ENCODE measurements at regions not wholly inside any gene's neighbourhood (a gene's known extent, or its start where the extent isn't known, plus 50 kb on each side); places are given as distances from the start of the nearest gene placed in this dataset.
"Not testable (repeated sequence)": the region's sequence is repeated elsewhere in the genome, so short reads cannot be mapped to it uniquely, and the experiment has no call there.

DNA sequence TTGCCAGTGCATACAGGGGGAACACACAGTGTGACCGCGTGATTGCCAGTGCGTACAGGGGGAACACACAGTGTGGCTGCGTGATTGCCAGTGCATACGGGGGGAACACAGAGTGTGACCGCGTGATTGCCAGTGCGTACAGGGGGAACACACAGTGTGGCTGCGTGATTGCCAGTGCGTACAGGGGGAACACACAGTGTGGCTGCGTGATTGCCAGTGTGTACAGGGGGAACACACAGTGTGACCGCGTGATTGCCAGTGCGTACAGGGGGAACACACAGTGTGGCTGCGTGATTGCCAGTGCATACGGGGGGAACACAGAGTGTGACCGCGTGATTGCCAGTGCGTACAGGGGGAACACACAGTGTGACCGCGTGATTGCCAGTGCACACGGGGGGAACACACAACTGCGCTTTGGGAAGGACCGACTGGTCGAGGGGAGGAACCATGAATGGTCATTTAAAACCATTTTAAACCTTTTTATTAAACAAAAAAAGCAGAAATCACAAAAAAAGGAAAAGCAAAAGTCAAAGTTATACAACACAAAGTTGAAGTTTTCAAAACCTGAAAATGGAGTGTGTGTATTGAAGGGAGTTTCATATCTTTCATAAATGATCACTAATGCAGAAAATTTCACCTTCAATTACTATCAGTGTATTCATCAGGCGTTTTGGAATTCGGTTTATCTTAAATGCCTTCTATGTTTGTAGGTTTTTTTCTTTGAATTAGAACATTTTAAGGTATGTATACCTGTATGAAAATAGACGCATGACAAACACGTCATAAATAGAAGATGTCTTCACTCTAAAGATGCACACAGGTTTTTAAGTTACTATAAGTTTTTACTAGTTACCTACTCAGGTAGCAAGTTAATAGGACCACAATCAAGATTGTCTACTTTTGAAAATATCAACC, 141.0 kb downstream of the RTP5 start:
- DNase-seq = not testable (repeated sequence)

DNA sequence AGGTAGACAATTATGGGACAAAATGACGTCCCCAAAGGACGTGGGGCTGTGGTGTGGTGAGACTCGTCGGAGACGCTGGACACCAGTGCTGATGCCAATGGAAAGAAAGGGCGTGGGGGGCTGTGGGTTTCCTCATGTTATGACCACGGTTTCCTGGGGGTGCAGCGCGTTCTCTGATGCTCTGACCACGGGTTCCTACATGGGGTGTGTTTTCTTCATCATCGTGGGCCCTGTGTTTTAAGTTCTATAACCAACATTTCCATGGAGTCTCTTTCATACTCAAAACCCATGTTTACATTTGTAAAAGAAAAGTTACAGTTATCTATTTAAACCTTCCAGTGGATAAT, 141.6 kb downstream of the RTP5 start:
- peak; percentile 52 for DNase-seq

DNA sequence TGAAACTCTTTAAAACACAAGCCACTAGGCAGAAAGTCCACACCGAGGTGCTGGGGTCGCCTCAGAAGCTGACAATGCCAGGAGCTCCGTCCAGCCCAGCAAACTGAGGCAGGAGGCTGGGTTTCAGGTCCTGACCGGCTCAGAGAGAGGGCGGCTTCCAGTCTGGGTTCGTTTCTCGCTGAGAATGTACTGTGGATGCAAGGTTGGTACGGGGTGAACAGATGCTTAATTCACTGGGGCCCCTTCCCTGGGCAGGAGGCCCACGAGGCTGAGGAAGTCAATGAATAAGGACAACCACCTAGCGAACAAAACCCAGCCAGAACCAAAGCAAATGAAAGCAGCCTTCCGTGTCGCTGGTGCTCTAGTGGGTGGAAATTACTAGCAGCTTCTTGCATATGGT, 142.0 kb downstream of the RTP5 start:
- no peak for DNase-seq

DNA sequence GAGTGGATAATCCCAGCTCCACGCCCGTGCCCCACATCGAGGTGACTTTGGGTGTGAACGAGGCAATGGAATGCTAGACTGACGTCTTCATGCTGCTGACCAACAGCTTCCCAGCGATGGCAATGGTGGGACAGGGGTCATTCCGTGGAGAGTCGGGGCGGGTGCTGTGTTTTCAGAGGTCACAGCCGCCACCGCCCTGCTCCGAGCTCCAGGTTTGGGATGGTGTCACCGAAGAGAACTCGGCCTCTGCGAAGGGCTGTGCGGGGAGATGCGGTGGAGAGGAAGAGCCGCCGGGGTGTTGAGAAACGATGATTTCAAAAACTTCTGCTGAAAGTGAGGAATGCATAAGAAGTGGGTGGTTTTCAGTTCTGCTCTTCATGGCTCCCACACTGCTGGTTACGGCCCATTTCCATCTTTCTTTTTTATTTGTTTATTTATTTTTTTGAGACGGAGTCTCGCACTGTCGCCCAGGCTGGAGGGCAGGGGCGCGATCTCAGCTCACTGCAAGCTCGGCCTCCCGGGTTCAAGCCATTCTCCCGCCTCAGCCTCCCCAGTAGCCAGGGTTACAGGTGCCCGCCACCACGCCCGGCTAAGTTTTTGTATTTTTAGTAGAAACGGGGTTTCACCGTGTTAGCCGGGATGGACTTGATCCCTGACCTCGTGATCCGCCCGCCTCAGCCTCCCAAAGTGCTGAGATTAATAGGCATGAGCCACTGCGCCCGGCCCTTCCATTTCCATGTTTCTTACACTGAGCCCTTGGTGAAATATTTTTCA, 142.6 kb downstream of the RTP5 start:
- DNase-seq = no peak

DNA sequence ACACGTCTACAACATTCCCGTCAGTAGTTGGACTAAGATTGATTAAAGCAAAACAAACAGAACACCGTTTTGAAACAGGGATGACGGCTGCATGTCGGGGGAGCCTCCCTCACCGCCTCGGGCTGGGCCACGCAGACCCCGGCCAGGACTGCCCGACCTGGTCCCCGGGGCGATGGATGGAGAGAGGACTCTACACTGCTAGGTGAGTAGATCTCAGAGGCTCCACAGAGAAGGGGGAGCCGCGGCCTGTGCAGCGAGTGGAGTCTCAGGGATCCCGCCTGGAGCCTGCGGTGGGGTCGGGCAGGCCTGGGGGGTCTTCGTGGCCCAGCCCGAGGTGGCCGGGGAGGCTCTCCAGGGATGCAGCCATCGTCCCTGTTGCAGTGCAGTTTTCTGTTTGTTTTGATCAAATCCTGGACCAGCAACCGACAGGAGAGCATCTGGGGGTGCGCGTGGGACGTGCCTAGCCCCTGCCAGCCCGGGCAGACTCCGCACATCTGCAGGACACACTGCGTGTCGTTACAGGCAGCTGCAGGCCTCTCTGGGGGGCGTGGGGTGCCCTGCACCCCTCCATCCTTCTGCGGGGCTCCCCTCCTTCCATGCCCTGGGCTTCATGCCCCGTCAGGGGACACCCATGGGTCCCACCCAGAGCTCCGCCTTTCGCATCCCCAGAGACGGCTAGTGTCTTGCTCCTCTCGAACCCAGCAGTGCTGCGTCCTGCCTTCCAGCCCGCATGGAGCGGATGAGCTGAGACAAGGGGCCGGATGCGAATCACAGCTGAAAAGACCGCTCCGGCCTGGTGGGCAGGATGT, 143.6 kb downstream of the RTP5 start:
- no peak for DNase-seq

DNA sequence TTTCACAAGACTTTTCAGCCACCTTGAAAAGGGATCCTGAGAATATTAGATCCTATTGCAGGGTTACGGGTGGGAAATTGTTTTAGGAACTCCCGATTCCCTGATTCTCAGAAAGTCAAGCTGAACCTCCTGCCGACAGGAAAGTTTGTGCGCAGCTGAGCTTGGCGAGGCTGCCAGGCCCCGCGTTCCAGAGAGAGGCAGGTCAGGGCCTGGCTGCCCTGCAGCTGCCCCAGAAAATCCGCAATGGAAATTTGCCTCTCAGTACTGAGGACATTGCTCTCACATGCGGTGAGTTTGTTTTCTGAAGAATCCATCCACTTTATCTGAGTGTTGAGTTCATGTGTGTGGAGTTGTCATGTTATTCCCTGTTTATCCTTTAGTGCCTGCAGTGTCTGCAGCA, 144.2 kb downstream of the RTP5 start:
- DNase-seq = no peak

DNA sequence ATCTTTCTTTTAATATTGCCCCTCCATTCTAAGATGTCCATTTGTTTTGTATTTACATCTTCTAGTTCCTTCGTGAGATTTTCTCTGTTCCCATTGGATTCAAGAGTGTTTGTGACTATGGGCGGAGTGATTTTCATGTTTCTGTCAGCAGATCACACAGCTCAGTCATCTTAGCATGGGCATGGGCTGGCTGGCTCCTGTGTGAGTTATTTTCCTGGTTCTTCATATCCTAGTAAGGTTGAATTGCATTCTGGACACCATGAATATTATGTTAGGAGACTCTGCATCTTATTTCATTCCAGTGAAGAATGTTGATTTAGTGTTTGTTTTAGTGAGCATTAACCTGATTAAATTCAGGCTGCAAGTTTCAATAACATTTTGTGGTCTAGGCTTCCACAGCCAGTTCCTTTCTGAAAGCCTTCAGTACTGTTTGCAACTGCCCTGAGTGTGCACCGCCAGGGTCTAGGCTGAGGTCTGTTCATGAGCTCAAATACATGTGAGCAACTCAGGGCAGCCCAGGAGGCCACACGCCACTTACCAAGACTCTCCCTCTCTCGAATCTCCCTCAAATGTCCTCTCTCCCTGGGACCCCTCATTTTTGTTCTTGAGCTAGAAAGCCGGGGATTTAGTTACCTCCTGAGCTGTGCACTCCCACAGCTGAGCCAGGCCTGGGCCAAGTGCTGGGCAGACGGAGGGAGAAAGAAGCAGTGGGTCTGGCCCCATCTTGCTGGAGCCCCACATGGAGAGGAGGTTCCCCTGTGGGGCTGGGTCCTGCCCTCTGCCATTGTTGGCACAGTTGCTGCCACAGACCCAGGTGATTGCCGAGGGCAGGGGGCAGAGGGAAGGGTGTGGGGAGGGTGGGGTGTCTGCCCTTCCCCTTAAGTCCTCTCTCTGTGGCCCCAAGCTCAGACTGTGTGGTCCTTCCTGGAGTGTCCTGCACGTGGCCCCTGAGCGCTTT, 145.9 kb downstream of the RTP5 start:
- no peak for DNase-seq

DNA sequence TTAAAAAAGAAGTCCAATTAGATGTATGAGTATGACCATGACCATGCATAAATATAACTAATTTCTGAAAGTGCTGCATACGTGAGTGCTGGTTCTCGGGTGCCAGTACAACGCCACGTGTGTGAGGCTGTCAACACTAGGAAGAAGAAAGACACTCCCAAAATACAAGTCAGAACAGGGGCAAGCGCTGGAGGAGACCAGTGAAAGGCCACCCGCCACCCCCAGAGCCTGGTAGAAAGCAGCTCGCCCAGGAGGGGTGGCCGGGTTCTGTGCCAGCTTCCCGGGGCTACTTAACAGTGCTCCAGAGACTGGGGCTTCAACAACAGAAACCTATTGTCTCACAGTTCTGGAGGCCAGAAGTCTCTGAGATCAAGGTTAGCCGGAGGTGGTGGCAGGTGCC, 147.6 kb downstream of the RTP5 start:
- DNase-seq = no peak

- DNase-seq = not testable (repeated sequence)
These were observed 148.9 kb downstream of the RTP5 start for GRCh38 chr2:242018416-242018815.

DNA sequence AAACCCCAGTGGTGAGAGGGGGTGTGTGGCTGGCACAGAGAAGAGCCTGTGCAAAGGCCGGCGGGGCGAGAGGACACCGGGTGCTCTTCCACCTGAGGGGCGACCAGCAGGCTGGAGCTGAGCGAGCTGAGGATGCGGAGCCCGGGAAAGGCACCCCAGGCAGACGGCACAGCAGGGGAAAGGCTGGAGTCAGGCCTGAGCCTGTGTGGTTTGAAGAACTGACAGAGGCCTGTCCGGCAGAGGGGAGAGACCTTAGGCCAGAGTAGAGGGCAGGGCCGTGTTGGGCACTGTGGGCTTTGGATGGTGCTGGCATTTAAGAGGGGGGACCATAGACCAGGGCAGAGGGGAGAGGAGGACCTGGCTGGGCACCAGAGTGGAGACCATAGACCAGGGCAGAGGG, 149.8 kb downstream of the RTP5 start:
- no peak for DNase-seq

DNA sequence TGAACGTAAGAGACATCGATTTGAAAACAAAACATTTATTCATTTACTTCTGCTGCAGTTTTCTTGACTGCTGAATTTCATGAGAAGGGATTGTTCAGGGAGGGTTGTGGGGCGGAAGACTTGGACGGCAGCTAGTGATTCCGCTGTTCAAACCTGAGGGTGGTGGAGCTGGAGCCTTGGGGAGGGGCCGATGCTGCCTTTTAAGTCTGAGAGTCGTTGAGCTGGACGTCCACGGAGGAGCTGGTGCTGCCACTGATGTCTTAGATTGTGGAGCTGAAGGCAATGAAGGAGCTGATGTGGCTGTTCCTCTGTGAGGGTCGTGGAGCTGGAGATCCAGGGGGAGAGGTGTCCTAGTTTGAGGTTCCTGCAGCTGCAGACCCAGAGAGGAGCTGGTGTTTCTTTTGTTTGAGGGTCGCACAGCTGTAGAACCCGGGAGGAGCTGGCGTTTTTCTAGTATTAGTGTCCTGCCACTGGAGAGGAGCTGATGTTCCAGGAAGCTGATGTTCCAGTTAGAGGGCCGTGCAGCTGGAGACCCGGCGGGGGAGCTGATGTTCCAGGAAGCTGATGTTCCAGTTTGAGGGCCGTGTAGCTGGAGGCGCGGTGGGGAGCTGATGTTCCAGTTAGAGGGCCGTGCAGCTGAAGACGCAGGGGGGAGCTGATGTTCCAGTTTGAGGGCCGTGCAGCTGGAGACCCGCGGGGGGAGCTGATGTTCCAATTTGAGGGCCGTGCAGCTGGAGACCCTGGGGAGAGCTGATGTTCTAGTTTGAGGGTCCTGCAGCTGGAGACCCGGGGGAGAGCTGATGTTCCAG, 150.9 kb downstream of the RTP5 start:
- DNase-seq = no peak

GRCh38 chr2:242022550-242023290, 153.2 kb downstream of the RTP5 start:
- DNase-seq = no peak

GRCh38 chr2:242024751-242025355, 155.3 kb downstream of the RTP5 start:
- no peak for DNase-seq

GRCh38 chr2:242027676-242028450, 158.3 kb downstream of the RTP5 start:
- DNase-seq = no peak

DNA sequence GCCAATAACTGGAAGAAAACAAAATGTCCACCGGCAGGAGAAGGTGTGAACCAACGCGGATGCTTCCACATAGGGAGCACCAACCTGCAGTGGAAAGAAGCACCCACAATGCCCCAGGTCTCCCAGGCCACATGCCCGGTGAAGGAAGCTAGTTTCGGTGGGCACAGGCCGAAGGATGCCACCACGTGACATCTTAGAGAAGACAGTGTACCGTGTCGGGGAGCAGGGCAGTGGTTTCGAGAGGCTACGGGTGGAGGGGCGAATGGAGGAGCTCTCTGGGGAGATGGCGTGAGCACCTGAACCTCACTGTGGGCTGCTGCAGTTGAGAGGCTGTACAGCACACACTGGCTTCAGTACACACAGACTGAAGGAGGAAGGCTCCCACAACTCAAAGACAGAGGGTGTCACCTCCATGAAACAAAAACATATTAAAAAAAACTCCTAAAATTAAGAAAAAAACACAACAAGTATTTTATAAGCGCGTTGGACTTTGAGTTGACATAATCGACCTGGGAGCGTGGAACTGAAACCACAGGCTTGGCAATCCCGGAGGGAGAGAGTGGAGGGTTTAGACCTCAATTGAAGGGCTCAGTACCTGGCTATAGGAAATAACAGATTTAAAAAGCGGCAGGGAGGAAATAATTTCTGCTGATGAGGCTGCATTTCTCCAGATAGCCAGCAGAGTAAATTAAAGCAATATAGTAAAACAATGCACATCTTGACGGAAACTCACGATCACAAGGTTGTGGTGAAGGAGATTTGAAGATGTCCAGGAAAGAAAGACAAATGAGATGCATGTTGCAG, 160.1 kb downstream of the RTP5 start:
- DNase-seq = no peak

DNA sequence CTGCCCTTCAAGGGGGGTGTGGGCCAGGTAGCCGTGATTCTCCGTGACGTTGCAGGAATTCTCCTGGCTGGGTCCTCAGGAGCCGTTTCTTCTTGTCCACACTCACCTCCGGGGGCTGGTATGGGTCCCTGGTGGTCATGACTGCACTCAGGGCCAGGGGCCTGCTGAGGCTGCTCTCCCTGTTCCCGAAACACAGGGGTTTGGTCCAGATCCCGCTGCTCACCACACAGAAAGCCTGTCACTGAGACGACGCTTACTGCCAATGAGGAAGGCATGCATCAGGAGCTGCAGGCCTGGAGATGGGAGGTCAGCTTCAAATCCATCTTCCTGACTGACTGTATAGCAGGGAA, 160.7 kb downstream of the RTP5 start:
- DNase-seq = no peak

DNA sequence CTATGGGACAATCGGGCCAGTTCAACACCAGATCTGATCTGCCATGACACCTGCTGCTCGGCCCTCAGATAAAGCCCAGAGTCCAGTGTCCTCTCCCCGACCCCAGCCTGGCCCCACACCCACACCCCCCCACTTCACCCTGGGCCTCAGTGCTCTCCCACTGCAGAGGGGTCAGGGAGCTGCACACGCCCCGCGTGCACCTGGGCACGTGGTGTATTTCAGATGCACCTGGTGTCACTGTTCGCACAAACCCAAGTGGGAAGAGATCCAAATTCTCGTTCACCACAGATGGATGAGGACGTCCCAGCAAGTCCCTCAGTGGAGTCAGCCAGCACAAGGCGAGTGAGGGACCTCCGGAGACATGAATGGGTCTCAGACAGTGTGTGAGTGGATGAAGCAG, 161.3 kb downstream of the RTP5 start:
- DNase-seq = no peak

- peak; percentile 43 for DNase-seq
These were observed 162.0 kb downstream of the RTP5 start for GRCh38 chr2:242031481-242032019.
